ENCODE measurements at regions not wholly inside any gene's neighbourhood (a gene's known extent, or its start where the extent isn't known, plus 50 kb on each side); places are given as distances from the start of the nearest gene placed in this dataset.

- TF ChIP-seq, protein P1, sequence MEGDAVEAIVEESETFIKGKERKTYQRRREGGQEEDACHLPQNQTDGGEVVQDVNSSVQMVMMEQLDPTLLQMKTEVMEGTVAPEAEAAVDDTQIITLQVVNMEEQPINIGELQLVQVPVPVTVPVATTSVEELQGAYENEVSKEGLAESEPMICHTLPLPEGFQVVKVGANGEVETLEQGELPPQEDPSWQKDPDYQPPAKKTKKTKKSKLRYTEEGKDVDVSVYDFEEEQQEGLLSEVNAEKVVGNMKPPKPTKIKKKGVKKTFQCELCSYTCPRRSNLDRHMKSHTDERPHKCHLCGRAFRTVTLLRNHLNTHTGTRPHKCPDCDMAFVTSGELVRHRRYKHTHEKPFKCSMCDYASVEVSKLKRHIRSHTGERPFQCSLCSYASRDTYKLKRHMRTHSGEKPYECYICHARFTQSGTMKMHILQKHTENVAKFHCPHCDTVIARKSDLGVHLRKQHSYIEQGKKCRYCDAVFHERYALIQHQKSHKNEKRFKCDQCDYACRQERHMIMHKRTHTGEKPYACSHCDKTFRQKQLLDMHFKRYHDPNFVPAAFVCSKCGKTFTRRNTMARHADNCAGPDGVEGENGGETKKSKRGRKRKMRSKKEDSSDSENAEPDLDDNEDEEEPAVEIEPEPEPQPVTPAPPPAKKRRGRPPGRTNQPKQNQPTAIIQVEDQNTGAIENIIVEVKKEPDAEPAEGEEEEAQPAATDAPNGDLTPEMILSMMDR (IDR thresholded peaks at IDR 0.05): no peak
- peaks cover 19% of the 10 kb centered on the region for H3K9me3 Mint-ChIP-seq (ENCODE audit: low read depth)
- no peak for DNase-seq (ENCODE audit: low spot score)
- no peak overlapping the region for H3K4me3 Mint-ChIP-seq (ENCODE audit: unreplicated experiment)
- H3K27me3 Mint-ChIP-seq (ENCODE audit: low read depth): no peaks in the 10 kb centered on the region
- peaks cover 3% of the 10 kb centered on the region for H3K36me3 Mint-ChIP-seq (ENCODE audit: low read depth)
- peaks cover 17% of the 10 kb centered on the region for H3K4me1 Mint-ChIP-seq (ENCODE audit: low read depth)
- H3K27ac Mint-ChIP-seq (ENCODE audit: unreplicated experiment): no peak overlapping the region
Observed at GRCh38 chr5:130705368-130705767, 459.7 kb downstream of the HINT1 start.

GRCh38 chr5:130693509-130693908 is 471.5 kb downstream of the HINT1 start:
- H3K27me3 Mint-ChIP-seq (ENCODE audit: low read depth): no peaks in the 10 kb centered on the region
- TF ChIP-seq, protein P1 (IDR thresholded peaks at IDR 0.05): no peak
- H3K9me3 Mint-ChIP-seq (ENCODE audit: low read depth): no peaks in the 10 kb centered on the region
- DNase-seq (ENCODE audit: low spot score): no peak
- no peak overlapping the region for H3K4me3 Mint-ChIP-seq (ENCODE audit: unreplicated experiment)
- H3K36me3 Mint-ChIP-seq (ENCODE audit: low read depth): no peaks in the 10 kb centered on the region
- no peak overlapping the region for H3K27ac Mint-ChIP-seq (ENCODE audit: unreplicated experiment)
- peaks cover 10% of the 10 kb centered on the region for H3K4me1 Mint-ChIP-seq (ENCODE audit: low read depth)

- no peak overlapping the region for H3K4me3 Mint-ChIP-seq (ENCODE audit: unreplicated experiment)
- no peak overlapping the region for H3K27ac Mint-ChIP-seq (ENCODE audit: unreplicated experiment)
- TF ChIP-seq, protein P1 (IDR thresholded peaks at IDR 0.05): no peak
- H3K27me3 Mint-ChIP-seq (ENCODE audit: low read depth): no peaks in the 10 kb centered on the region
- no peaks in the 10 kb centered on the region for H3K36me3 Mint-ChIP-seq (ENCODE audit: low read depth)
- H3K4me1 Mint-ChIP-seq (ENCODE audit: low read depth): peaks cover 10% of the 10 kb centered on the region
- H3K9me3 Mint-ChIP-seq (ENCODE audit: low read depth): no peaks in the 10 kb centered on the region
- DNase-seq (ENCODE audit: low spot score): no peak
Observed at GRCh38 chr5:130692770-130693169, 472.3 kb downstream of the HINT1 start.

GRCh38 chr5:130689831-130690230 is 475.2 kb downstream of the HINT1 start:
- Mint-ChIP-seq H3K27ac (ENCODE audit: unreplicated experiment) (no peak overlapping the region), H3K36me3 (ENCODE audit: low read depth) (no peaks in the 10 kb centered on the region), H3K27me3 (ENCODE audit: low read depth) (no peaks in the 10 kb centered on the region), H3K9me3 (ENCODE audit: low read depth) (no peaks in the 10 kb centered on the region), H3K4me1 (ENCODE audit: low read depth) (peaks cover 10% of the 10 kb centered on the region), H3K4me3 (ENCODE audit: unreplicated experiment) (no peak overlapping the region)
- no peak for DNase-seq (ENCODE audit: low spot score)
- TF ChIP-seq, protein P1 (IDR thresholded peaks at IDR 0.05): no peak

DNA sequence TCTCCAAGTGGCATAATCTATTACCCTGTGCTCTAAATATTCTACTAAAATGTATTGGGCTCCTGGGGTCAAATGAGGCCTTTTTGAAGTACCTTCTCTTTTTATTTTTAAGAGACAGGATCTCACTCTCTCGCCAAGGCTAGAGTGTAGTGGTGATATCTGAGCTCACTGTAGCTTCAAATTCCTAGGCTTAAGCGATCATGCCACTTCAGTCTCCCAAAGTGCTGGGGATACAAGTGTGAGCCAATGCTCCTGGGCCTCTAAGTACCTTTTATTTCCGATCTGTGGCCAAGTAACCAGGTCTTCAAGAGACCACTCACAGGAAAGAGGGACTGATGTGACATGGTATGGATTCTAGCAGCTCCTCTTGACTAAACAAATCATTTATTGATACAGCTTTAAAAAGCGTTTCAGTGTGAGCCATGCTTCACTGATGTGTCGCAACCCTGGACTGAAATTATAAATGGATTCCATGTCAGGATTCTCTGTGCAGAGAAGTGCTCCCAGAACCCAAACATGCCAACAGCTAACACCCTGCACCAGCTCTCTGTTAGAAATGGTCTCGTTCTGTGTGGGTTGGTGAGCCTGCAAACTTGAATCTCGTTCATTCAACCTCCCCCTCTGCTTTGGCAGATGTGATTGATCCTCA is 477.8 kb downstream of the HINT1 start:
- Mint-ChIP-seq H3K27ac (ENCODE audit: unreplicated experiment) (no peak overlapping the region), H3K9me3 (ENCODE audit: low read depth) (no peaks in the 10 kb centered on the region), H3K36me3 (ENCODE audit: low read depth) (no peaks in the 10 kb centered on the region), H3K27me3 (ENCODE audit: low read depth) (no peaks in the 10 kb centered on the region), H3K4me1 (ENCODE audit: low read depth) (peaks cover under 1% of the 10 kb centered on the region), H3K4me3 (ENCODE audit: unreplicated experiment) (no peak overlapping the region)
- TF ChIP-seq, protein P1 (IDR thresholded peaks at IDR 0.05): no peak
- DNase-seq (ENCODE audit: low spot score): no peak

Data from chondrocyte (in vitro differentiated cells).